Pons (tissue), 1 donor: ENCODE measurements at regions not wholly inside any gene's neighbourhood (a gene's known extent, or its start where the extent isn't known, plus 50 kb on each side); places are given as distances from the start of the nearest gene placed in this dataset.
"Not testable (repeated sequence)": the region's sequence is repeated elsewhere in the genome, so short reads cannot be mapped to it uniquely, and the experiment has no call there.

Experiments used
- DNase-seq: peaks from one replicate; pipeline ENCODE4 v3.0.0-alpha.2; 2016; ENCODE audit warnings: low spot score

- no peak for DNase-seq
Measured at GRCh38 chr9:7467186-7467585, 332.4 kb downstream of the DMAC1 start.

DNA sequence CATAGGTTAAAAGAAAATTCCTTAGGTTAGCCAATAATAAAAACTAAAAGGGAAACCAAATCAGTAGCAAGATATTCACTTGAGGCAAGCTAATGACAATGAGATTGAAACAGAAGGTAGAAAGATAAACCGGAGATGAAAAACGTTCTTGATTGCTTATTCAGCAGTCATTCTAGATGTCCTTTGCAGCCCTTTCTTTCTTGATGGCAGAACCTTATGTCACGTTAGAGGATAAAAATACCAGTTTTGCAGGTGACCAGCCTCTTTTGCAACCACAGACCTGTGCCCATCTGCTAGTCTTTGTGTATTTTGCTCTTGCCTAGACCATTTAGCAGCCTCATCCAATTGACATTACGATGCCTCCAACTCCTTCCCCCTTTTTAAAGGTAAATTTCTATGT, 337.8 kb downstream of the DMAC1 start:
- DNase-seq = no peak

GRCh38 chr9:7456793-7457530, 342.6 kb downstream of the DMAC1 start:
- DNase-seq = no peak

DNA sequence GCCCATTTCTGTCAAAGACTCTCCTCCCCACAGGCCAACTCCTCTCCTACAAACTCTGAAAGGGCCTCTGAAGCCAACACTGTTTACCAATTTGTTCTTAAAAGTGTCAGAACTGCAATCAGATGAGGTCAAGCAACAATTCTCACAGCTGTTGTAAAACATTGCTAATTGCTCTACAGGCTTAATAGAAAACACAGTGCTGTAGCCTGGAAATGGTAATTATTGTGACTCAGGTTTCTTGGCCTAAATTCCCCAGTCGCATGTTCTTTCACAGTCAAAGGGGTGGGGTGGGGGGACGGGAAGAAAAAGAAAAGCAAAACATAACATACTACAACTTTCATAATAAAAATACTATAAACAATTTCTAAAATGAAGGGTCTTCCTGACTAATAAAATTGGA, 343.2 kb downstream of the DMAC1 start:
- DNase-seq = no peak

- DNase-seq = peak; percentile 29
Measured at GRCh38 chr9:7454624-7455023, 345.0 kb downstream of the DMAC1 start.

GRCh38 chr9:7452378-7452777, 347.2 kb downstream of the DMAC1 start:
- DNase-seq = no peak

DNA sequence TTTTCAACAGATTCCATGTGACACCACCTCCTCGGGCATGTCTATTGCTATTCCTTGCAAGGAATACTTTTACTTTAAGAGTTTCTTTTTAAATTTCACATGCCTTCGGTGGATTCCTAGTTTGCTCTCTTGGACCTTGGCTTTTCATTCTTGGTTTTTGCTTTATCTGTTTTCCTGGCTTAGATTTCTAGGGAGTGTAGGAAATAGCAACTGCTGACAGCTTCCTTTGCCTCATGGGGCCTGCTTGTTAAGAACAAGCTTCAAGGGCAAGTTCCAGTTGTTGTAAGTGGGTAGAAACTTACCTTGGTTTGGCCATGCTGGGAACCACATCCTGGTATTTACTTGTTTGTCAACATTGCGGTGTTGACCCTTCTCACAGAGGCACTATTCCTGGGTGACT, 348.5 kb downstream of the DMAC1 start:
- no peak for DNase-seq

DNA sequence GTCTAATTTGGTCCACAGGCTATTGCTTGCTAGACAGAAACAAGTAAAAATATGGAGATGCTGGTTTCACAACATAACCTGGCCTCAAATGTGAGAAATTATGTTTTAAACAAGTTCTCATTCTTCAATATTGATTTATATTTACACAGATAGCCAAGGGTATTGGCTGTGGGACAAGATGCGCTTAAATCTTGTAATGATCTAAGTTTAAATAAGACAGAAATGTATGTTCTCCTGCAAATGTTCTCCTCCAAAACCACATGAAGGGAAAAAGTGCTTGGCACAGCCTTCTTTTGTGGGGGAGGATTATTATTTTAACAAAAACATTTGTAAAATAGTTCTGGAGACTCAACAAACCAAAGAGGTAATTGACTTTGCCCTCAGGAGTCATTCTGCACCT, 356.0 kb downstream of the DMAC1 start:
- DNase-seq = no peak

DNA sequence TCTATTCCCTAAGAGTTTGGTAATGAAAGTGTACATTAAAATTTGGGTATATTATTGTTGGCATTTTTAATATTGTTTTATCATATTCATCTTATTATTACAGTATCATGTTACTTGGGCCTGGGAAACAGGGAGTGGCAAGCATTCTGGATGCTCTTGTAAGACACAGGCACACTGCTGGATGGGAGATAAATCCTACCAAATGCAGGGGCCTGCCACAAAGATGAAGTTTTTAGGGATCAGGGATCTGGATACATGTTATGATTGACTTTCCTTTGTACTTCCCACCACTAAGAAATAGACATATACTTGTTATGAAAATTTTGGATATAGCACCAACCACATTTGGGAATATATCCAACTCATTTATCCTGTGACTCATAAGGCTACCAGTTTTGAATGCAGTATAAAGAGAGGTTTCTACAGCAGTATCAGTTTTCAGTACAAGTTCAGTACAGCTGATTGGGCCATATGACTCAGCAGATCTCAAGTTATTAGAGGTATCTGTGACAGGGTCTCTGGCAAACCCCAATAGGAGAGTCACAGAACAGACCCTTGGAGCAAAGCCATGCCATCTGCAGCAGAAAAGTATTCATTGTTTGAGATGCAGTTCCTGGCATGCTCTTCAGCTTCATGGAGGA, 360.1 kb downstream of the DMAC1 start:
- peak; percentile 24 for DNase-seq

GRCh38 chr9:7436754-7437153, 362.8 kb downstream of the DMAC1 start:
- DNase-seq = no peak

- DNase-seq = no peak
Measured at GRCh38 chr9:7433508-7434292, 365.9 kb downstream of the DMAC1 start.

GRCh38 chr9:7432989-7433388, 366.6 kb downstream of the DMAC1 start:
- no peak for DNase-seq

GRCh38 chr9:7417397-7417796, 382.2 kb downstream of the DMAC1 start:
- not testable (repeated sequence) for DNase-seq

DNA sequence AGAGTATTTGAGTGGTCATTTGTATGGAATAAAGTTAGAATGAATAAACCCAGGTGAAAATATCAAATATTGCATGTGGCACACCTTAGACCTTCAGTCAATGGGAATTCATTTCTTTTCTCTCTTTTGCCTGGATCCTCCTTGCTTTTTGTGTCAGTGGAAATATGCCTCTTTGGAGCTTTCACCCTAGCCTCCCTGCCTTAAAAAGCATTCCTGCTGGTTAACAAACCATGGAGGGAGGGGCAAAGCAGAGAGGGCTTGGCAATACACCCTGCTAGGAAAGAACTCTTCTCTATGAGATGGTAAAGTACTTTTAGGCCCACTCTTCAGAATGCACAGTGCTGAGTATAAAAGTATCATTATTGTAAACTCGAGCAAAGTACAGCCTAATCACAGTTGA, 383.7 kb downstream of the DMAC1 start:
- DNase-seq = no peak

- no peak for DNase-seq
Measured at GRCh38 chr9:7408845-7409244, 390.7 kb downstream of the DMAC1 start.

DNA sequence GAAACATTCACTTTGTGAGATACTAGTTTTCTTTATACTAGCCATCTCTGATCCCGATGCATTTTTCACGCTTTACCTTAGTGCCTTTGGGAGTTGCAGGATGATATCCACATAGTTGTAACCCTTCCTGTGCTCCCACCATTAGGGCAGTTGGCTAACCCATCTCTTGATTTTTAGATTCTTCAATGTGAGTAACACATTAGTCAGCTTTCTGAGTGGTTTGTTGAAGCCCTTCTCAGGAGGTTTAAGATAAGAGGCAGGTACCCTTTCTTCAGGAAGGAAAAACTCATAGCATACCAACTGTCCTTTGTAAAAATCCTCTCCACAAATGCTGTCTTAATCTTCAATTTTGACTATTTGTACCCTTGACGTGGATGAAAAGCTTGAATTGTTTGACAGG, 392.3 kb downstream of the DMAC1 start:
- DNase-seq = no peak

DNA sequence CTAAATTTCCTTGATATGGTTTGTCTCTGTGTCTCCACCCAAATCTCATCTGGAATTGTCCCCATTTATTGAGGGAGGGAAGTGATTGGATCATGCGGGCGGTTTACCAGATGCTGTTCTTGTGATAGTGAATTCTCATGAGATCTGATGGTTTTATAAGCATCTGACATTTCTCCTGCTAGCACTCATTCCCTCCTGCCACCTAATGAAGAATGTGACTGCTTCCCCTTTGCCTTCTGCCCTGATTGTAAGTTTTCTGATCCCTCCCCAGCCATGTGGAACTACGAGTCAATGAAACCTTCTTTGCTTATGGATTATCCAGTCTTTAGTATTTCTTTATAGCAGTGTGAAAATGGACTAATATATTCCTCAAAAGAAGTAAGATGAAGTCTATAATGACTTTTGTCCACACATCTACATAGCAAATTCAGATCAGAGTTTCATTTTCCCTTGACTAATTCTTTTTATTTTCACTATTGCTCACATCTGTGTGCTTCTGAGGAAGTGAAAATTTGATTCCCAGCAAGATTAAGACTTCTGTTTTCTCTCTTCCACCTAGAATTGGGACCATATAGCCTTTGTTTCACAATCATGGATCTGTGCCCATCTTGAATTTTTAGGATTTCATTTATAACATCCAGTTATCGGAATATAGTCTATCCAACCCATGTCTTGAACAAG, 393.5 kb downstream of the DMAC1 start:
- peak; percentile 35 for DNase-seq

- DNase-seq = no peak
Measured at GRCh38 chr9:7403839-7404487, 395.6 kb downstream of the DMAC1 start.

GRCh38 chr9:7403028-7403389, 396.6 kb downstream of the DMAC1 start:
- no peak for DNase-seq

GRCh38 chr9:7402334-7403027, 397.1 kb downstream of the DMAC1 start:
- no peak for DNase-seq

DNA sequence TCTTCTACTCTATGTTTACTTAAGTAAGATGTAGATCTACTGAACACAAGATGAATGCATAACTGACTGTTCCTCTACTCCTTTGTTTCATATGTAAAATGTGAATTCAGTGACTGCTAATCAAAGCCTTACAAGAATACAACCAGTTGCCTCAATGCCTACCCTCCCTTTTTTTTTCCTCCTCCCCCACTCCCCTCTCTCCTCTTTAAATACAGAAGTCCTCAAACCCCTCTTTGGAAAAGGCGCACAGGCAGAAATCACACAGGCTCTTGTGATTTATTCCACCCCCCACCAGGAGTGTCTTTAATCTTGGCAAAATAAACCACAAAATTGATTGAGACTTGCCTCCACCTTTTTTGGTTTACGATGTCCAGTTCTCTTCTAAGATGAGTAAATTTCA, 398.5 kb downstream of the DMAC1 start:
- DNase-seq = no peak
